Nucleus accumbens (tissue), 56 donors: ENCODE measurements at regions not wholly inside any gene's neighbourhood (a gene's known extent, or its start where the extent isn't known, plus 50 kb on each side); places are given as distances from the start of the nearest gene placed in this dataset.
"Not testable (repeated sequence)": the region's sequence is repeated elsewhere in the genome, so short reads cannot be mapped to it uniquely, and the experiment has no call there.

Source experiments
- DNase-seq, 56 donors: peaks; one replicate each; lab custom pipeline; 2025; lab: John Stamatoyannopoulos, UW

DNA sequence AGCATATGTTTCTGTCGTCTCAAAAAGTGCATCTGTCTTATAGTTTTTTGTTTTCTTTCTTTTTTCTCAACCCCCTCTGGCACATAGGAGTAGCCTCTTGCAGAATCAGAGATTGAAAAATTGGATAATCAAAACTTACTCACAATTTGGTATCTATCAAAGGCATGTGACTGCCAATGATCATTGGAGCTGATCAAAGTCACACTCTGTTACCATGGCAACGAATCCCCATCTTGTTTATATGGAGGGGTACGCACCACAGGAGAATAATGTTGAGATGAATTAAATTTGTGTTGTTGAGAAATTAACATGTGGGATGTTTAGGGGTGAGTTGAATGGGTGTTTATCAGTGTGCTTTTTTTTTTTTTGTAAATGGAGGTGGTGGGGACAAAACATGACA is 458.3 kb upstream of the FANCL start:
- no peak for DNase-seq

DNA sequence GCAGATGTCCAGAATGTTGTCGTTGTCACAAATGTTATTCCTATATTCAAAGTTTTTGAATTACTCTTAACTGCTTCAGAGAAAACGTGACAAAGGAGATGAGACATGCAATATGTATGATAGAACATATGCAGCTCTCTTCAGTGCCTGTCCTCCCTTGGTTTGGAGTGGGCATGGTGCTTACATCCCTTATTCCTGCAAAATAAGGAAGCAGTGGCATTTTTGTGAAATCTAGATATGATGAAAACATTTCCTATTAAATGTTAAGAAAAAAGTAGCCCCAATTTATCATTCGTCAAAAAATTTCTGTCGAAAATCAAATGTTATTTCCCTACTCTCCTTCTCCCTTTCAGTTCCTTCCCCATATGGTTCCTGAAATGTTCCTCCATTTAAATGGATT is 457.5 kb upstream of the FANCL start:
- no peak for DNase-seq

- not testable (repeated sequence) for DNase-seq
Observed at GRCh38 chr2:58694114-58694513, 453.0 kb upstream of the FANCL start.

GRCh38 chr2:58691041-58691440 is 449.9 kb upstream of the FANCL start:
- not testable (repeated sequence) for DNase-seq

- DNase-seq, result no peak
Observed at GRCh38 chr2:58688813-58689212, 447.7 kb upstream of the FANCL start.

GRCh38 chr2:58686776-58687175 is 445.7 kb upstream of the FANCL start:
- DNase-seq, result no peak

GRCh38 chr2:58680755-58681310 is 439.7 kb upstream of the FANCL start:
- DNase-seq, result no peak

GRCh38 chr2:58677748-58678147 is 436.6 kb upstream of the FANCL start:
- no peak for DNase-seq

DNA sequence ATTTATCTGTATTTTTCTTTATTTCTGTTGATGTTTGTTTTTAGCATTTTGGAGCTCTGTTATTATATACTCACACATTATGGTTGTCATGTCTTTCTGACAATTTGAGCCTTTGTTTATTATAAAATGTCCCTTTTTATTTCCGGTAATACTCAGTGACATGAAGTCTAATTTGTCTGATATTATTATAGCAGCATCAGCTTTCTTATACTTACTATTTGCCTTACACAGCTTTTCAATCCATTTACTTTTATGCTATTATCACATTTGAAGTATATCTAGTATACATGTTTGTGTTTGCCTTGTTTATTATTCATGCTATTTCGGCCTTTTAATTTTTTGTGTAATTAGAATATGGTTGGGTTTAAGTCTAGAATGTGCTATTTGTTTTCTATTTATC is 430.6 kb upstream of the FANCL start:
- DNase-seq, result no peak

DNA sequence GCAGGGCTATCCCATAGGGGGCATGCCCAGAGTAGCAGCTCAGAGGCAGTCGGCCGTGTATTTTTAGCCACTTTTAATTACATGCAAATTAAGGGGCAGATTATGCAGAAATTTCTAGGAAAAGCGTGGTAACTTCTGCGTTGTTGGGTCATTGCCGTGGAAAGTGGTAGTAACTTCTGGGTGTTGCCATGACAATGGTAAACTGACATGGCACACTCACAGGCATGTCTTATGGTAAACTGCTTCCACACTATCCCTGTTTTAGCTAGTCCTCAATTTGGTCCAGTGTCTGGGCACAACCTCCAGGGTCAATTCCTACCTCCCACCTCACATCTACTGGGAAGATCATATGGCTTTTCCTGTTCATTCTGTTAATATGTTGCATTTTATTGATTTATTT is 428.9 kb upstream of the FANCL start:
- no peak for DNase-seq

DNA sequence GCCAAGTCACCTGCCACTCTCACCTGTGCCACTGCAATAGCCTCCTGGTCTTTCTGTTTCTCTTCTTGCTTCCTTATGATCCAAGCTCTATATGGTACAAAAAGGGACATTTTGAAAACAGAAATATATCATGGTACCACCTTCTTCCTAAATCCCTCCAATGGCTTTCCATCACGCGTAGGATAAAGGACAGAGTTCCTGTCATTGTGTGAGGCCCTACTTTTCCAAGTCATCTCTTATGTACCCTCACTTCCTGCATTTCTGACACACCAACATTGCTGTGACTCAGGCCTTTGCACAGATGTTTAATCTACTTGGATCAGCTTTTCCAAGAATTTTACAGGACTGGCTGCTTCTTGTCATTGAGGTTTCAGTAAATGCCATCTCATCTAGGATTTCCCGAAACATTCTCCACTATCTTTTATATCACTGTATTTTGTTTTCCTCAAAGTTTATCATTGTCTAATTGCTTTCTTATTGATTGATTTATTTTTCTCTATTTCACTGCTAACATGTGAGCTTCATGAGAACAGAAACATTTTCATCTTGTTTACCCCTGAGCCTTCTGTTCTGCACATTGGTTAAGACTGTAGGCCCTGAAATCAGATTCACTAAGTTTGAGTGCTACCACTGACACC is 426.1 kb upstream of the FANCL start:
- DNase-seq, result no peak

DNA sequence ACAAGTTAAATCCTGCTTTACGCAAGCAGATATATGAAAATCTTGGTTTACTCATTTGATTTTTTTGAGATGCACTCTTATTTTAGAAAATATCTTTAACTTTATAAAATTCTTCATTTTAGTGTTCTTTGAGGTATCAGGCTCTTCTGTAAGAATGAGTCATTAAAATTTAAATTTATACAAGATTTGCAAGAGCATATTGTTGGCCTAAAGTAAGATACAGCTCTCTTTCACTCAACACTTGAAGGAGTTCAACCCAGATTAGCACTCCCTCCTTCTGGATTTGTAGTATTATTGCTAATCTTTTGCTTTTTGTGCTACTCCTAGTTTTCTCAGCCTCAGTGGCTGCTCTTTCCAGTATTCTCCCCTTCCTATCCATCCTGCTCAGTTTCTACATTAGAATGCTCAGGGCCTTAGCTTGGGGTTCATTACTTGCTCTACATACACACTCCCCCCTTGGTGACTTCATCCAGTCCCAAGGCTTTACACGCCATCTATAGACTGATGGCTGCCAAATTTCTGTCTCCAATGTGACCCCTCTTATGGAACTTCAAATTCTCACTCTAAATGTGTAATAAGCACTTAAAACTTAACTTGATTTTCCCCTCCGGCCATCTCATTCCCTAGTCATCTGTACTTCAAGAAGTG is 425.3 kb upstream of the FANCL start:
- no peak for DNase-seq

GRCh38 chr2:58665154-58665553 is 424.0 kb upstream of the FANCL start:
- DNase-seq, result no peak

- no peak for DNase-seq
Observed at GRCh38 chr2:58664523-58665151, 423.5 kb upstream of the FANCL start.

GRCh38 chr2:58660046-58660445 is 418.9 kb upstream of the FANCL start:
- DNase-seq, result no peak

- DNase-seq, result no peak
Observed at GRCh38 chr2:58655152-58655551, 414.0 kb upstream of the FANCL start.

DNA sequence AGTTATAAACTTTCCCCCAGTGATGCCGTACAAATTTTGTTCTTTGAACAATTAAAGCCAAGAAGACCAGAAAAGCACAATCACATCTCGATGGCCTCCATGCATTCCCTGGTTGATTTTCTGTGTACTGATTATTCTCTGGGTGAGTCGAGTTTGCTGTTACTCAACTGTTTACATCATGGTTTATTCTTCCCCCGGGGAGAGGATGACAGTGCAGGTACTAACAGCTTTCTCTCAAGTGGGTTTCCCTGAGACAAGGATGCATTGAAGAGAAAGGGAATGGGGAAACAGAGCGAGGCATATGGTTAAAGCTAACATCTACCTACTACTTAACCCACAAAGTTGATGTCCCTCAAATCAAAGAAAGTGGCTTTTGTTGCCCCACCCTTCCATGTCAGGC is 410.8 kb upstream of the FANCL start:
- no peak for DNase-seq

DNA sequence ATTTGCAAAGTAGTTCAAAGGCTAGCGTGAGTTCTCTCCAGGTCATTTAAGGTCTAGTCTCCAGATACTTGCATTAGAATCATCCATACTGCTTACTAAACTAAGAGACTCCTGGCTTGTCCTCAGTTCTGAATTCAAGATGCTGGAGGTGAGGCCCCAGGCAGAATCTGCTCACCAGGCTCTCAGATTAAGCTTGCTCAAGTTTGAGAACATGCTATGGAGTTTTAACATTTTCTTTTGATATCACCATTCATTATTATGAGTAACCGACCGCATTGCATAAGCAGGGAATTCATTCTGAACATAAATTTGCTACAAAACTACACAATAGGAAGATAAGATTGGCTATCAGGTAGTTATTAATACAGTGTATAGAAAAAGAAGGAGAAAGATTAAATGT is 409.7 kb upstream of the FANCL start:
- no peak for DNase-seq

DNA sequence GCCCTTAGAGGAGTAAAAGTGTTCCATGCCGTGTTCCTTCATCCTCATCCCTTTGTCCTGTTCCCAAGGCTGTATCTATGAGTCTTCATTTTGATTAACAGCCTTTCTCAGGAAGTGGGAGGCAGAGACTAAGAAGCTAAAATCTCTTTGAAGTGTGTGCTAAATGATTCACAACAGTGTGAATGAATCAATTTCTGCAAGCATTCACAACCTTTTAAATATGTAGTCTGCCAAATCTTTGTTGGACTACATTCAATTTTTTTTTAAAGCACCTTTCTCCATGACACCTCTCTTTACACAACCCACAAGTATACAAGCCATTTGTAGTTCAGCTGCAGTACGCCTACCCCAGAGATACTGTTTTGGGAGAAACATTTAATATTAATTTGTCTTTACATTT is 408.6 kb upstream of the FANCL start:
- no peak for DNase-seq

GRCh38 chr2:58645017-58645416 is 403.9 kb upstream of the FANCL start:
- no peak for DNase-seq

GRCh38 chr2:58644451-58644850 is 403.3 kb upstream of the FANCL start:
- no peak for DNase-seq

- DNase-seq, result no peak
Observed at GRCh38 chr2:58641001-58641400, 399.9 kb upstream of the FANCL start.
